ENCODE measurements at regions not wholly inside any gene's neighbourhood (a gene's known extent, or its start where the extent isn't known, plus 50 kb on each side); places are given as distances from the start of the nearest gene placed in this dataset.

DNA sequence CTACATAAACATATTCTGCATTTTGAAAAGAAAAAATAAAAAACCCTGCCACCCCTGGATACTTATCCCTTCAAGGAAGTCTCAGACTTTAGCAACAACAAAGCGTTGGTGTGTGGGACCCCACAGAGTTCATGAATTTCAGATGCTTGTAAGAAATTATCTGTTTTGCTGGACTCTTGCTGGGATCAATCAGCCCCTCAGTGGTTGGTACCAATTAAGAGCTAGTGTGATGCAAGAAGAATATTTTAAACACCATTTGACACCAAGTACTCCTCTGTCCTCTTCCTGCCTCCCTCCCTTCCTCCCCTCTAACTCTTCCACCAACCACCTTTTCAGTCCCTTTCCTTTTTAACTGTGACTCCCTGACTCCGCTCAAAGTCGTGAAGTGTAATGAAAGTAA lies 51.5 kb downstream of the SST start:
- peak; percentile 20 for DNase-seq
- Histone ChIP-seq H3K36me3 (replicated peaks; ENCODE audit: control insufficient read depth, insufficient read depth, low read length) (no peaks in the 10 kb centered on the region), H3K4me3 (ENCODE audit: insufficient read depth, low read depth, low read length) (no peak overlapping the region), H3K27me3 (ENCODE audit: control insufficient read depth, insufficient read depth, low read length) (peaks cover 34% of the 10 kb centered on the region)

DNA sequence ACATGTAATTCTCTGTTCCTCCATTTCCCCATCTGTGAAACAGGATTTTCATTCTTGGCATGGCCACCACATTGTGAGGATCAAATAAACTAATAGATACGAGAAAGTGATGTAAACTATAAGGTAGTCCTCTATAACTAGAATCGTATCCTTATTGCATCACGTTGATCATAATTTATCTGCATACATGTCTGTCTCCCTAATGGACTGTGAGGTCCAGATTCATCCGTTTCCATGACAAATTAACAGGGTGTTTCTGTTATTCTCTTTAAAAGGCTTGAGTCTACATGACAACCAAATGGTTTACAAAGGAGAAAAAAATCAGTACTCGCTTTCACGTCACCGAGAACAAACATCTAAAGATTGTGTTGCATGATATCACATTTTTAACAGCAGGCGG lies 53.0 kb downstream of the SST start:
- no peak for DNase-seq
- H3K27me3 ChIP-seq (ENCODE audit: control insufficient read depth, insufficient read depth, low read length) = peaks cover 33% of the 10 kb centered on the region
- no peaks in the 10 kb centered on the region for H3K36me3 ChIP-seq (replicated peaks; ENCODE audit: control insufficient read depth, insufficient read depth, low read length)
- no peak overlapping the region for H3K4me3 ChIP-seq (ENCODE audit: insufficient read depth, low read depth, low read length)

DNA sequence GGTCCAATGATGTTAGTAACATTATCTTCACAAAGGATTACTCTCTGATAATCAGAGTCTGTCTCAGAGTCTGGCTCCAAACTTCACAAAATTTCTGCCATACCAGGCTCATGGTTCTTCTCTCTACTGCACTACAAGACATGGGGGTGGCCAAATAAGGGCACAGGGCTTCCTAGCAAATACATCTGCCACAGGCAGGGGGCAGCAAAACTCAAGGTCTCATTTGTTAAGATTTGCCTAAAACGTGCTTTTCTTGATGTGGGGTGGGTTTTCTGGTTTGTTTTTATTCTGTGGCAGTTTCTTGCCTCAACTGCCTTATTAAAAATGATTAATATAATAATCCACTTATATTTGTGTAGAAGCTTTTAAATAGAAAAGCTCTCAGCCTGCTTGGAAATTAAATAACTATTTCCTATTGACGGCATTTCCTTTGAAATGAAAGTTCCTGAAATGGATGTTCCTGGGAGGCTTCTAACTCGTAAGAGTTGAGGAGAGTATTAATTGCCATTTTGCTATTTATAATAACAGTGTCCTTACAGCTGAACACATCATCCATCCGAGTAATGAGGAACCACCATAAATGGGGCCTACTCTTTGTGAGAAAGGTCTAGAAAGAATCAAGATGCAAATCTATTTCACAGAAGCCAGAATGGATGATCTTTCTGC lies 53.8 kb downstream of the SST start:
- peaks cover 28% of the 10 kb centered on the region for H3K27me3 ChIP-seq (ENCODE audit: control insufficient read depth, insufficient read depth, low read length)
- DNase-seq = peak; percentile 57
- H3K4me3 ChIP-seq (ENCODE audit: insufficient read depth, low read depth, low read length) = no peak overlapping the region
- no peaks in the 10 kb centered on the region for H3K36me3 ChIP-seq (replicated peaks; ENCODE audit: control insufficient read depth, insufficient read depth, low read length)

DNA sequence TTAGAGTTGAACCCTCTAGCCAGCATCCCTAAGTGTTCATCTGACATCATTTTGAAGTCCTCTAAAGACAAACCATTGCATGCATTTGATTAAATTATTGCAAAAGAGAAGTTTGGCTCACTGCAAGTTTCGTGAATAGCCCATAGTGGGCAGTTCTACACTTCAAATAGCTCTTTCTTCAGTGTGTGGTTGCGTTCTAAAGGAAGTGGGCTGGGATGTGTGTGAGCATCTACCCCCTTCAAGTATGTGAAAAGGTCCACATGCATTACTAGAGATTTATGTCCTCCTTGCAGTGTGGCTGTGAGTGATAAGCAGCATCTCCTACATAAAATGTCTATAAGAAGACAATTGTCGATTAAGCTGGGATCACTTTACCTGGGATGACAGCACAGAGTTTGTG lies 54.6 kb downstream of the SST start:
- no peaks in the 10 kb centered on the region for H3K36me3 ChIP-seq (replicated peaks; ENCODE audit: control insufficient read depth, insufficient read depth, low read length)
- DNase-seq = no peak
- peaks cover 28% of the 10 kb centered on the region for H3K27me3 ChIP-seq (ENCODE audit: control insufficient read depth, insufficient read depth, low read length)
- no peak overlapping the region for H3K4me3 ChIP-seq (ENCODE audit: insufficient read depth, low read depth, low read length)

DNA sequence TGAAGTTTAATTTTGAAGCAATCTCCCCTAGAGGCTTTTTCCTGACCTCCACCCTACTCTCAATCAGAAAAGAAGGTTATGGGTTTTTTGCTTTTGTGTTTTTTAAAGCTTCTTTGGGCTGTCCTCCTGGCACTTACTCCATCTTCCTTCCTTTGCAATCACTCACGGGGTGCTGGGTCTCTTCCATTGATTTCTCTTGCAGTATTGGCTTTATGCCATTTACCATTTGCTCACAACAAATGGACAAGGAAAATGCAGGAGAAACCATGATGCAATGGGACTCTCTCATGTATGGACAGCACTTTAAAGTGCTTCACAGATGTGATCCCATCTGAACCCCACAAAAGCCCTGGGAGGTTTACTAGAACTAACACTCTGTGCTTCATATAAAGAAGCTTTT lies 57.5 kb downstream of the SST start:
- Histone ChIP-seq H3K36me3 (replicated peaks; ENCODE audit: control insufficient read depth, insufficient read depth, low read length) (no peaks in the 10 kb centered on the region), H3K4me3 (ENCODE audit: insufficient read depth, low read depth, low read length) (no peak overlapping the region), H3K27me3 (ENCODE audit: control insufficient read depth, insufficient read depth, low read length) (peaks cover 11% of the 10 kb centered on the region)
- DNase-seq = no peak

DNA sequence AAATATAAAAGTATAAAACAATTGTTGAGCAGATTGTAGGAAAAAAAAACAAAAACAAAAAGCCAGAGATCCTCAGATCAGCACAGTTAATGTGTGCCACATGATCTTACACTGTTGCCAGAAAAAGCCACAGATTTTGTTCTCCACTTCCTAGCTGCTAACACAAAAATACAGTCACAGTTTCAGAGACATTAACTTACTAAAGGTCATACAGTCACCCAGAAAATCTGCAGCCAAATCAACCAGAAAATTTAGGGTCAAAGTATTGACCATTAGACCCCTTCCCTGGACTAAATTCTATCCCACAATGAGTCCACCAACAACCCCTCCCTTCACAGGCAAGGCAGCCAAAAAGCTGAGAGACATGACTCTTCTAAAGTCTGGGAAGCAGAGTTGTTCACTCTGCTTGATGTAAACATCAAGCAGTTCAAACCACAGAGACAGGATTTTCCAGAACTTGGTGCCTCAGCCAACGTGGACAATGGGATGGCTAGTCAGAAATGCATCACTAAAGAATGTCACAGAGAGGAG lies 59.1 kb downstream of the SST start:
- H3K27me3 ChIP-seq (ENCODE audit: control insufficient read depth, insufficient read depth, low read length) = no peaks in the 10 kb centered on the region; the same call in 1 of the 2 replicates
- no peaks in the 10 kb centered on the region for H3K36me3 ChIP-seq (replicated peaks; ENCODE audit: control insufficient read depth, insufficient read depth, low read length)
- no peak overlapping the region for H3K4me3 ChIP-seq (ENCODE audit: insufficient read depth, low read depth, low read length)
- no peak for DNase-seq

DNA sequence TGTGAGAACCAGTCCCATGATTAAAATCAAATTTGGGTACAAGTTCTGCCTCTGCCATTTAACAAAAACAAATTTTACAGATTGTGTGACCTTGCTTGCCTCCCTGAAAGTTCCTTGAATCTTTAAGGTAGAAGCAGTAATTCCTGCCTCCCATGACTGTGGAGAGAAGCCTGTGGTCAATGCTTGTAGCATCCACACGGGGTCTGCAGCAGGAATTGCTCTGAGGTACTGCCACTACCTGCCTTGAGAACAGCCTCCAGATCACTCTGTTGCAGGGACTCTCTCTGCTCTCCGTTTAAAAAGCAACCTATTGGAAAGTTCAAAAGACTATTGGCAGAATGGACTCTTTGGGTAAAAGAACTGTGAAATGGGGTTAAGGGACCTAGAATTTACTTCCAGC lies 75.9 kb downstream of the SST start:
- H3K36me3 ChIP-seq (replicated peaks; ENCODE audit: control insufficient read depth, insufficient read depth, low read length) = no peaks in the 10 kb centered on the region
- peak; percentile 33 for DNase-seq
- no peaks in the 10 kb centered on the region for H3K27me3 ChIP-seq (ENCODE audit: control insufficient read depth, insufficient read depth, low read length)
- H3K4me3 ChIP-seq (ENCODE audit: insufficient read depth, low read depth, low read length) = no peak overlapping the region

DNA sequence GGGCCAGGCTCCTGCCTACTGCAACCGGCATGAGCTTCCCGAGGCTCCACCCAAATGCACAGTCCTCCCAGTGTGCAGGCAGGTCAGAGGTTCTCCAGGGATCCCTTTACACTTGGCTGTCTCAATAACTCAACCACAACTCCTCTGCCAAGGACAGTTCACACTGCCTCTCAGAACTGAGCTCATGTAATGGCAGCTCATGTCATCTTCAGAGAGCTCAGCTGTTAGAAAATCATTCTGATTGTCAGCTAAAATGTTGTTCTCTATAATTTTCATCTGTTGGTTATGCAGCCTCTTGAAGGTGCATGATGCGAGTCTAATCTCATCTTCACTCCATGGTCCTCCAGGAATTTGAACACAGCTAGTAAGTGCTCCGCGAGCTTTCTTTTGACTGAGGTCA lies 76.7 kb downstream of the SST start:
- no peak for DNase-seq
- H3K27me3 ChIP-seq (ENCODE audit: control insufficient read depth, insufficient read depth, low read length) = no peaks in the 10 kb centered on the region
- no peaks in the 10 kb centered on the region for H3K36me3 ChIP-seq (replicated peaks; ENCODE audit: control insufficient read depth, insufficient read depth, low read length)
- H3K4me3 ChIP-seq (ENCODE audit: insufficient read depth, low read depth, low read length) = no peak overlapping the region

DNA sequence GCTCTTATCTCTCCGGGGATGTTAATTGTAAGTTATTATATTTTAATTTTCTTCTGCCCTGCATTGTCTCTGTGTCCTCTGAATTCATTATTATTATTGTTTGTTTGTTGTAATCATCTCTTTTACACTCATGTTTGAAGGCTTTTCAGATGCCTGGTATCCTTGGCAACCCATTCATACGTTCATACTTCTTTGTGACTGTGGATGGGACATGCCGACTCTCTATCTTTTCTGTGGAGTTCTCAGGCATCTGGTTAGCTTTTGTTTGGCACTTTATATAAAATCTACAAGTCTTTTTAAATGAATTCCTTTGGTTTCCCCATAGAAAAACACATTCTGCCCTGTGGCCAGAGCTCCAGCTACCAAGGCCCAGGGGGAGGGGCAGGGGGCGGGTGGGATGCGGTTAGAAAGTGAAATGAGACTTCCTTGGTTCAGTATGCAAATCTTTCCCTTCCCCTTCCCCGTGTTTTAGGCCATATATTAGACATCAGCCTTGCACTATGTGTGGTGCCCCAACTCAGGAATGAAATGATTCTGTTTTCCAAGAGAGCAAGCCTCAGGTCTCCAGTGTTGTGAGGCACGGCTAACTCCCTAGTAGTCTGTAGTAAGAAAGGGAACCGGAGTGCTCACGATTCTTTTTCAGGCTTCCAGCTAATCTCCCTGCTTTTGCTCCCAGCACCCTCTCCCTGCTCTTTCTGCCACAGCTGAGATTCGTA lies 79.2 kb downstream of the SST start:
- Histone ChIP-seq H3K27me3 (ENCODE audit: control insufficient read depth, insufficient read depth, low read length) (no peaks in the 10 kb centered on the region), H3K36me3 (replicated peaks; ENCODE audit: control insufficient read depth, insufficient read depth, low read length) (no peaks in the 10 kb centered on the region), H3K4me3 (ENCODE audit: insufficient read depth, low read depth, low read length) (no peak overlapping the region)
- peak; percentile 7 for DNase-seq

DNA sequence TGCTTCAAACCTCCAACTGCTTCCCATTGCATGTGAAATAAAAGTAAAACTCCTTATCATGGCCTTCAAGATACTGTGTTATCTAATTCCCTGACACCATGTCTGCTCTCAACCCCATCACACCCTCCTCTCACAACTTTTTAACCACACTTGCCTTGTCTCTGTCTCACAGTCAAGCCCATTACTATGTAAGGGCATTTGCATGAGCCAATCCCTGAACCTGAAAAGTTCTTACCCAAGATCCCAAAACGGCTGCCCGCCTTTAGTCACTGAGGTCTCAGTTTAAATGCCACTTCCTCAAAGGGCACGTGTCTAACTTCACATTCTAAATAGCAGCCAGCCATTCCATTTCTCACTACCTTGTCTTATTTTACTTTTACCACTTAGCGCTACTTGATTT lies 83.1 kb downstream of the SST start:
- H3K4me3 ChIP-seq (ENCODE audit: insufficient read depth, low read depth, low read length) = no peak overlapping the region
- no peaks in the 10 kb centered on the region for H3K36me3 ChIP-seq (replicated peaks; ENCODE audit: control insufficient read depth, insufficient read depth, low read length)
- no peak for DNase-seq
- H3K27me3 ChIP-seq (ENCODE audit: control insufficient read depth, insufficient read depth, low read length) = no peaks in the 10 kb centered on the region

DNA sequence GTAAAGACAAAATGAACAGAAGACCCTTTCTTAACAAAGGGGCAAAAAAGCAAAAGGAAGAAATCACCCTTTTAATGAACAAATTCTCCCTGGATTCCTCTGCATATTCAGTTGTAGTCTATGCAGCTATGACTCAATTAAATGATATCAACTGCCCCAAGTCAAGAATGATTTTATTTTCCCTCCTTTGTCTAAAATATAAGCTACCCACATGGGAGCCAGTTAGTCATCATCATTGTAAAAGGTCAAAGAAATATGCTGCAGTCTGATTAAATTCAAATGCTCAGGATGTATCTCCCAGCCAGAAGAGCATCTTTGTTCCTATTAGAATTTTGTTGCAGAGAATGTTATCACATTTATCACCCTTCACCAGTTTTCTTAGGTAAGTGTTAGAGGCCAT lies 84.0 kb downstream of the SST start:
- no peak for DNase-seq
- no peaks in the 10 kb centered on the region for H3K36me3 ChIP-seq (replicated peaks; ENCODE audit: control insufficient read depth, insufficient read depth, low read length)
- H3K27me3 ChIP-seq (ENCODE audit: control insufficient read depth, insufficient read depth, low read length) = no peaks in the 10 kb centered on the region
- H3K4me3 ChIP-seq (ENCODE audit: insufficient read depth, low read depth, low read length) = no peak overlapping the region

DNA sequence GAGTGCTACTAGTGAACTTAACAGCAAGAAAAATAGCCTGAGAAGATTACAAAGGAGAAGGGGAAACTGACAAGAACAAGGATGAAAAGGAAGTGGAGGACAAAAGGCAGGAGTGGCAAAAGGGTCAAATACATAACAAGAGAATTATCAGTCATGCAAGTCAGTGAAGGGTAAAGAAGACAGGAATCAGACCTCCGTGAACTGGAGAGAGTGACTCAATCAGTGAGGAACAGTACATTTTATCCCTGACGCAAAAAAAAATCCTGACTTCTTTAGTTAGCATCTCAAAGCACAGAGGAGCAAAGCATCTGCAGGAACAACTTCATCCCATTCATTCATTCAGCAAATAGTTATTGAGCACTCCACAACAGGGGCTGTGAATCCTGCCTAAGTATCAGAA lies 97.8 kb downstream of the SST start:
- Histone ChIP-seq H3K27me3 (ENCODE audit: control insufficient read depth, insufficient read depth, low read length) (no peaks in the 10 kb centered on the region), H3K4me3 (ENCODE audit: insufficient read depth, low read depth, low read length) (no peak overlapping the region), H3K36me3 (replicated peaks; ENCODE audit: control insufficient read depth, insufficient read depth, low read length) (no peaks in the 10 kb centered on the region)
- no peak for DNase-seq

DNA sequence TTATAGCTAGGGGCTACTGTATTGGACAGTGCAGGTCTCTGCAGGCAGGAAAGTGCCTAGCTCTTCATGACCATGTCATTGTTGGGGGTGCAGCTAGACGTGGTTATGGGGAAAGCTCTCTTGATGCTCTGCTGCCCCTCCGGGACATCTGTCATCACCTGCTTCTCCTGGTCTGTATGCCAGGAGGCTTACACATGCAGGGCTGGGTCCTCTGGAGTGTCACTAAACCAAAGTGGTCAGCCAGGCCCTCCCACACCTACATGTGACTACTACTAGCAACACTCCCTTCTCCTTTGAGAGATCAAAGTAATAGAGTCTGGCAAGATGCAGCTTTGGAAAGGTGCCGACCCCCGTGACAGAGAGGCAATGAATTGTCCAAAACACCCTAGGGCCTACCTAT lies 98.5 kb downstream of the SST start:
- Histone ChIP-seq H3K4me3 (ENCODE audit: insufficient read depth, low read depth, low read length) (no peak overlapping the region), H3K27me3 (ENCODE audit: control insufficient read depth, insufficient read depth, low read length) (no peaks in the 10 kb centered on the region), H3K36me3 (replicated peaks; ENCODE audit: control insufficient read depth, insufficient read depth, low read length) (no peaks in the 10 kb centered on the region)
- DNase-seq = no peak

DNA sequence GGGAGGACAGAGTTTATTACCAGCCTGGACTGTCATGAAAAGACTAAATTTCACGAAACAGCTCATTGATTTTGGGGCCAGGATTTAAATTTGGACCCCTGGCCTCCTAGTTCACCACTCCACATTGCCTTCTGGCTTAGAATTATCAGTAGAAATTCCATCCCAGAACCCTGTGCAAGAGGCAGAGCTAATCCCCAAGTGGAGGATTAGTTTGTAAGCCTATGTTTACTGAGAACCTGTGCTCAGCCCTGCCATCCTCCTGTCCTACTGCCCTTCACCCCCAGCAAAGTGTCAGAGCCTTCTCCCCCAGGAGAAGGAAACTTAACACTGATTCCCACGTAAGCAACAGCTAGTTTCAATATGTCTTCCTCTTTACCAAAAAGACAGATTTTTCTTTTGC lies 99.4 kb downstream of the SST start:
- H3K36me3 ChIP-seq (replicated peaks; ENCODE audit: control insufficient read depth, insufficient read depth, low read length) = no peaks in the 10 kb centered on the region
- no peak overlapping the region for H3K4me3 ChIP-seq (ENCODE audit: insufficient read depth, low read depth, low read length)
- H3K27me3 ChIP-seq (ENCODE audit: control insufficient read depth, insufficient read depth, low read length) = no peaks in the 10 kb centered on the region
- no peak for DNase-seq

DNA sequence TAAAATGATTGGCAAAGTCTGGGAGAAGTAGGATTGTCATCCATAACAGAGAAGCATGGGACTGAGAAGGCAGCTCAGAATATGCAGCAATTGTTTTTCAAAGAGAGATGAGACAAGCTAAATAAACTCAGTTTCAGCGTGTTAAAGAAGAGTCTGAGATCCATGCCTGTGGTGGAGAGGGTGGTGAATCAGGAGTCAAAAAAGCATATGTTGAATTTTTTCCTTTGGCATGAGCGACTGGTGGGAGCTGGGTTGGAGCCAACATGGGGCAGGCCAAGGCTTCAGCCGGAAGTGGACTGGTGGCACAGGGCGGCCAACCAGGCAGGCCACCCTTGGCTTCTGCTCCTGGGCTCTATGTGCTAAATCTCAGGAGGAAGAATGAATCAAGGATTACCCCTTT lies 102.0 kb downstream of the SST start:
- Histone ChIP-seq H3K36me3 (replicated peaks; ENCODE audit: control insufficient read depth, insufficient read depth, low read length) (no peaks in the 10 kb centered on the region), H3K27me3 (ENCODE audit: control insufficient read depth, insufficient read depth, low read length) (no peaks in the 10 kb centered on the region), H3K4me3 (ENCODE audit: insufficient read depth, low read depth, low read length) (no peak overlapping the region)
- no peak for DNase-seq
